ENCODE measurements at regions not wholly inside any gene's neighbourhood (a gene's known extent, or its start where the extent isn't known, plus 50 kb on each side); places are given as distances from the start of the nearest gene placed in this dataset.
A peak's percentile ranks its signal among the peaks of the same experiment; 100 is the strongest.
"Not testable (repeated sequence)": the region's sequence is repeated elsewhere in the genome, so short reads cannot be mapped to it uniquely, and the experiment has no call there.

GRCh38 chr4:53712408-53713020 is 121.2 kb upstream of the LNX1 start:
- no peak for DNase-seq

GRCh38 chr4:53711926-53712325 is 120.6 kb upstream of the LNX1 start:
- DNase-seq = no peak

GRCh38 chr4:53709693-53710092 is 118.4 kb upstream of the LNX1 start:
- no peak for DNase-seq

GRCh38 chr4:53707491-53707890 is 116.2 kb upstream of the LNX1 start:
- DNase-seq = no peak

GRCh38 chr4:53706422-53707032 is 115.2 kb upstream of the LNX1 start:
- DNase-seq = no peak

- DNase-seq = no peak
These were observed 114.7 kb upstream of the LNX1 start for GRCh38 chr4:53705972-53706371.

GRCh38 chr4:53705151-53705764 is 114.0 kb upstream of the LNX1 start:
- no peak for DNase-seq

- no peak for DNase-seq
These were observed 113.0 kb upstream of the LNX1 start for GRCh38 chr4:53704329-53704728.

- no peak for DNase-seq
These were observed 112.0 kb upstream of the LNX1 start for GRCh38 chr4:53703267-53703655.

GRCh38 chr4:53702334-53703266 is 111.3 kb upstream of the LNX1 start:
- DNase-seq = peak; percentile 22

GRCh38 chr4:53701260-53701659 is 110.0 kb upstream of the LNX1 start:
- not testable (repeated sequence) for DNase-seq

GRCh38 chr4:53699310-53699709 is 108.0 kb upstream of the LNX1 start:
- DNase-seq = not testable (repeated sequence)

- DNase-seq = no peak
These were observed 105.9 kb upstream of the LNX1 start for GRCh38 chr4:53697016-53697685.

GRCh38 chr4:53695540-53696463 is 104.5 kb upstream of the LNX1 start:
- DNase-seq = no peak

- DNase-seq = no peak
These were observed 103.4 kb upstream of the LNX1 start for GRCh38 chr4:53694666-53695065.

GRCh38 chr4:53693909-53694308 is 102.6 kb upstream of the LNX1 start:
- DNase-seq = no peak

- no peak for DNase-seq
These were observed 102.1 kb upstream of the LNX1 start for GRCh38 chr4:53693408-53693807.

GRCh38 chr4:53688186-53688790 is 97.0 kb upstream of the LNX1 start:
- no peak for DNase-seq

- DNase-seq = no peak
These were observed 95.2 kb upstream of the LNX1 start for GRCh38 chr4:53686521-53686920.

GRCh38 chr4:53684136-53685130 is 93.1 kb upstream of the LNX1 start:
- DNase-seq = no peak

All from 8988T (cell line).